Kidney (tissue), 13 donors: ENCODE measurements at regions not wholly inside any gene's neighbourhood (a gene's known extent, or its start where the extent isn't known, plus 50 kb on each side); places are given as distances from the start of the nearest gene placed in this dataset.

ENCODE experiments used
- DNase-seq, 5 donors: peaks; one replicate each; pipeline ENCODE4 v3.0.0-alpha.2; 2013 to 2020
- FAIRE-seq: peaks from 2 replicates; lab custom pipeline; 2012; peaks lifted over from hg19 to GRCh38; lab: Jason Lieb, UNC
- H3K27ac ChIP-seq, 2 donors: one replicate each; pipeline ENCODE4 v1.7.0; 2013; ENCODE audit warnings: low read depth in 2 of 2, low read length in 2 of 2, inconsistent platforms in 1 of 2
- H3K27me3 ChIP-seq: one replicate; pipeline ENCODE4 v1.7.1; 2013; ENCODE audit warnings: low read length, inconsistent platforms; ENCODE audit not compliant: control insufficient read depth, insufficient read depth
- H3K36me3 ChIP-seq, 3 donors: one replicate each; pipeline versions ENCODE4 v1.7.0 to v1.7.1; 2013; ENCODE audit warnings: low read length in 3 of 3, control low read depth in 1 of 3, inconsistent platforms in 1 of 3; ENCODE audit not compliant: insufficient read depth in 3 of 3, control insufficient read depth in 2 of 3
- H3K4me1 ChIP-seq, 3 donors: one replicate each; pipeline versions ENCODE4 v1.7.0 to v1.7.1; 2013; ENCODE audit warnings: low read length in 3 of 3, inconsistent platforms in 1 of 3, low read depth in 1 of 3; ENCODE audit not compliant: control insufficient read depth in 2 of 3, insufficient read depth in 2 of 3
- H3K4me3 ChIP-seq, 3 donors: one replicate each; pipeline versions ENCODE4 v1.7.0 to v1.8.1; 2013; ENCODE audit warnings: low read length in 3 of 3, control low read depth in 1 of 3, inconsistent platforms in 1 of 3
- H3K9ac ChIP-seq, 3 donors: one replicate each; pipeline versions ENCODE4 v1.7.0 to v1.7.1; 2013; ENCODE audit warnings: low read length in 3 of 3, control low read depth in 1 of 3, inconsistent platforms in 1 of 3
- H3K9me3 ChIP-seq, 3 donors: one replicate each; pipeline versions ENCODE4 v1.7.0 to v1.7.1; 2013; ENCODE audit warnings: low read length in 3 of 3, control low read depth in 1 of 3, inconsistent platforms in 1 of 3; ENCODE audit not compliant: control insufficient read depth in 2 of 3, insufficient read depth in 1 of 3
- intact Hi-C: fragments of 100-400 bp; cut with DNase I; formaldehyde crosslinking; loops from one replicate; pipeline ENCODE4 v1.11.1; 2022
- TF ChIP-seq, protein P1 (sequence below): IDR thresholded peaks from 3 replicates; pipeline ENCODE4 v1.5.1; 2012; ENCODE audit warnings: mild to moderate bottlenecking, moderate library complexity, borderline replicate concordance; ENCODE audit not compliant: insufficient read depth; ENCODE audit errors: extremely low read depth
- donor health status: control.
- donor health status: control.
- donor health status: control.
- donor health status: control.
- donor health status: control.
- donor health status: DM: yes; HTN: yes; CAD: no.
- donor health status: Normal renal cell carcinoma (clear cell type).

DNA sequence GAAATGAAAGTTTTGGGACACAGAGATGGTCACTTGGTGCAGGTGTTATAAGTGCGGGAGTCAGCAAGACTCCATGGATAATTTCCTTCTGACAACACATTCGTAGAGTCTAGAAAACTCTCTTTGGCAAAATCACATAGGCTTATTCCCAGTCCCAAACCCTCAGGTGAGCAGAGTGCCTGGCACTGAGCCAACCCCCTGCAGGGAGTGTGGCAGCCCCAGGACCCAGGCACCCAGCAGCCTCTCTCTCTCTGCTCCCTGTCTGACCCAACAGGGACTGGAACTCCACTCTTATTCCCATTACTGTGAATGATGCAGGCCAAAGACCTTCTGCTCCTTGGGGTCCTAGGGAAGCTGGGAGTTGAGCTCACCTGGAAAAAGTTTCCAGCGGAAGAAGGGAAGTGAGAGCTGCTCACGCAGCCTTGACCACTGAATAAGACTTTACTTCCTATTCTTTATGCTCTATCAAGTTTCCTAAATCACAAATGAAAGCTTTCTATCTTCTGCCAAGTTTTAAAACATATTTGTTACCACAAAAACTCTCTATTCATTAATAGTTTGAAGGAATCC lies 132.6 kb upstream of the ETV3 start:
- H3K9me3 ChIP-seq = no peaks in the 10 kb centered on the region
- FAIRE-seq = no peak
- no peaks in the 10 kb centered on the region for H3K36me3 ChIP-seq
- no peak overlapping the region for H3K27ac ChIP-seq
- intact Hi-C loops = no loop called here
- no peak overlapping the region for H3K4me3 ChIP-seq
- H3K4me1 ChIP-seq = no peaks in the 10 kb centered on the region
- H3K27me3 ChIP-seq = no peaks in the 10 kb centered on the region
- TF ChIP-seq, protein P1, sequence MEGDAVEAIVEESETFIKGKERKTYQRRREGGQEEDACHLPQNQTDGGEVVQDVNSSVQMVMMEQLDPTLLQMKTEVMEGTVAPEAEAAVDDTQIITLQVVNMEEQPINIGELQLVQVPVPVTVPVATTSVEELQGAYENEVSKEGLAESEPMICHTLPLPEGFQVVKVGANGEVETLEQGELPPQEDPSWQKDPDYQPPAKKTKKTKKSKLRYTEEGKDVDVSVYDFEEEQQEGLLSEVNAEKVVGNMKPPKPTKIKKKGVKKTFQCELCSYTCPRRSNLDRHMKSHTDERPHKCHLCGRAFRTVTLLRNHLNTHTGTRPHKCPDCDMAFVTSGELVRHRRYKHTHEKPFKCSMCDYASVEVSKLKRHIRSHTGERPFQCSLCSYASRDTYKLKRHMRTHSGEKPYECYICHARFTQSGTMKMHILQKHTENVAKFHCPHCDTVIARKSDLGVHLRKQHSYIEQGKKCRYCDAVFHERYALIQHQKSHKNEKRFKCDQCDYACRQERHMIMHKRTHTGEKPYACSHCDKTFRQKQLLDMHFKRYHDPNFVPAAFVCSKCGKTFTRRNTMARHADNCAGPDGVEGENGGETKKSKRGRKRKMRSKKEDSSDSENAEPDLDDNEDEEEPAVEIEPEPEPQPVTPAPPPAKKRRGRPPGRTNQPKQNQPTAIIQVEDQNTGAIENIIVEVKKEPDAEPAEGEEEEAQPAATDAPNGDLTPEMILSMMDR = no peak
- H3K9ac ChIP-seq = no peak overlapping the region
- no peak for DNase-seq

- no peak overlapping the region for H3K27ac ChIP-seq
- TF ChIP-seq, protein P1 = no peak
- H3K4me3 ChIP-seq = no peak overlapping the region
- no peak for FAIRE-seq
- H3K4me1 ChIP-seq = no peaks in the 10 kb centered on the region
- DNase-seq = no peak
- H3K9ac ChIP-seq = no peak overlapping the region
- H3K27me3 ChIP-seq = no peaks in the 10 kb centered on the region
- intact Hi-C loops = no loop called here
- no peaks in the 10 kb centered on the region for H3K9me3 ChIP-seq
- no peaks in the 10 kb centered on the region for H3K36me3 ChIP-seq
Observed at GRCh38 chr1:157269656-157270375, 131.6 kb upstream of the ETV3 start.

DNA sequence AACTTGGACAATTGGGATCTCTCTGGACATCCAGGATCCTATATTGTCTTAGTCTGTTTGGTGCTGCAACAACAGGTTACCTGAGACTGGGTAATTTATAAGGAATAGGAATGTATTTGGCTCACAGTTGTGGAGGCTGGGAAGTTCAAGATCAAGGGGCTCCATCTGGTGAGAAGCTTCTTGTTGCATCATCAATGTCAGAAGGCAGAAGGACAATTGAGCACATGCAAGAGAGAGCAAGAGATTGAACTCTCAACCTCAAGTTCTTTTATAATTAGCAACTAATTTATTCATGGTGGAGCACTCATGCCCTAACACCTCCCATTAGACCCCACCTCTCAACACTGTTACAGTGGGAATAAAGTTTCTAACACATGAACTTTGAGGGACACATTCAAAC lies 124.7 kb upstream of the ETV3 start:
- DNase-seq (no peak), FAIRE-seq (no peak)
- H3K4me1 ChIP-seq = no peaks in the 10 kb centered on the region
- H3K27ac ChIP-seq = no peak overlapping the region
- intact Hi-C loops = no loop called here
- H3K9me3 ChIP-seq = no peaks in the 10 kb centered on the region
- H3K27me3 ChIP-seq = no peaks in the 10 kb centered on the region
- no peak overlapping the region for H3K4me3 ChIP-seq
- no peaks in the 10 kb centered on the region for H3K36me3 ChIP-seq
- H3K9ac ChIP-seq = no peak overlapping the region
- TF ChIP-seq, protein P1 = no peak
